GM21526 (cell line): ENCODE measurements at regions not wholly inside any gene's neighbourhood (a gene's known extent, or its start where the extent isn't known, plus 50 kb on each side); places are given as distances from the start of the nearest gene placed in this dataset.

Experiments used
- ATAC-seq: cut with Tn5 transposase; IDR thresholded peaks from one replicate; pipeline ENCODE4 v1.9.1; 2021; ENCODE audit warnings: moderate library complexity; ENCODE audit not compliant: unreplicated experiment, low FRiP score

GRCh38 chr3:72196377-72196929 lies 411.5 kb upstream of the PROK2 start:
- no peak for ATAC-seq

- no peak for ATAC-seq
Observed at GRCh38 chr3:72195895-72196294, 410.9 kb upstream of the PROK2 start.

GRCh38 chr3:72194458-72194857 lies 409.5 kb upstream of the PROK2 start:
- ATAC-seq = no peak

GRCh38 chr3:72193771-72194430 lies 409.0 kb upstream of the PROK2 start:
- no peak for ATAC-seq

- no peak for ATAC-seq
Observed at GRCh38 chr3:72192572-72192971, 407.6 kb upstream of the PROK2 start.

GRCh38 chr3:72191209-72191960 lies 406.4 kb upstream of the PROK2 start:
- no peak for ATAC-seq

GRCh38 chr3:72190050-72190449 lies 405.1 kb upstream of the PROK2 start:
- ATAC-seq = no peak

GRCh38 chr3:72189339-72189738 lies 404.4 kb upstream of the PROK2 start:
- ATAC-seq = no peak

- no peak for ATAC-seq
Observed at GRCh38 chr3:72188536-72188935, 403.6 kb upstream of the PROK2 start.

- ATAC-seq = no peak
Observed at GRCh38 chr3:72187131-72187530, 402.2 kb upstream of the PROK2 start.

- ATAC-seq = no peak
Observed at GRCh38 chr3:72186400-72186855, 401.5 kb upstream of the PROK2 start.

GRCh38 chr3:72185549-72186399 lies 400.8 kb upstream of the PROK2 start:
- no peak for ATAC-seq

GRCh38 chr3:72183489-72183888 lies 398.5 kb upstream of the PROK2 start:
- ATAC-seq = no peak

- no peak for ATAC-seq
Observed at GRCh38 chr3:72182206-72182605, 397.3 kb upstream of the PROK2 start.

- no peak for ATAC-seq
Observed at GRCh38 chr3:72181251-72181650, 396.3 kb upstream of the PROK2 start.

GRCh38 chr3:72180405-72180804 lies 395.5 kb upstream of the PROK2 start:
- no peak for ATAC-seq

GRCh38 chr3:72179107-72179464 lies 394.1 kb upstream of the PROK2 start:
- no peak for ATAC-seq

- no peak for ATAC-seq
Observed at GRCh38 chr3:72178463-72179106, 393.6 kb upstream of the PROK2 start.

- peak; percentile 40 for ATAC-seq
Observed at GRCh38 chr3:72177075-72178050, 392.4 kb upstream of the PROK2 start.
